HepG2 (cell line): ENCODE measurements at regions not wholly inside any gene's neighbourhood (a gene's known extent, or its start where the extent isn't known, plus 50 kb on each side); places are given as distances from the start of the nearest gene placed in this dataset.

Experiments
- BCL3 ChIP-seq: sonication (generic); formaldehyde crosslinking; IDR thresholded peaks from 2 replicates; pipeline ENCODE4 v1.5.1; 2020; ENCODE audit warnings: mild to moderate bottlenecking, missing genetic modification reagents, moderate library complexity
- FOXA1 ChIP-seq, 2 experiments: fragments of 450-650 bp in 1 of 2; sonication (generic) in 1 of 2; formaldehyde crosslinking in 1 of 2; IDR thresholded peaks; 2 replicates each; pipeline versions ENCODE4 v1.4.0 to v1.6.1; 2016 to 2020; ENCODE audit warnings: missing genetic modification reagents in 1 of 2
- STAG1 ChIP-seq: sonication (generic); formaldehyde crosslinking; IDR thresholded peaks from 2 replicates; pipeline ENCODE4 v1.4.0; 2020; ENCODE audit warnings: missing genetic modification reagents
- TAF15 ChIP-seq: fragments of 200-400 bp; formaldehyde crosslinking; IDR thresholded peaks from one replicate; pipeline ENCODE4 v1.6.1; 2018; ENCODE audit warnings: mild to moderate bottlenecking, low read depth, low read length; ENCODE audit not compliant: poor library complexity, severe bottlenecking
- ZFP41 ChIP-seq: sonication (generic); formaldehyde crosslinking; IDR thresholded peaks from 2 replicates; pipeline ENCODE4 v1.4.0; 2020; ENCODE audit warnings: mild to moderate bottlenecking, missing genetic modification reagents, borderline replicate concordance
- ZNF337 ChIP-seq: sonication (generic); formaldehyde crosslinking; IDR thresholded peaks from 2 replicates; pipeline ENCODE4 v1.5.1; 2020; ENCODE audit warnings: missing genetic modification reagents, low read depth, mild to moderate bottlenecking, borderline replicate concordance
- ZNF577 ChIP-seq: sonication (generic); formaldehyde crosslinking; IDR thresholded peaks from 2 replicates; pipeline ENCODE4 v1.4.0; 2020; ENCODE audit warnings: mild to moderate bottlenecking, low read depth, missing genetic modification reagents, borderline replicate concordance
- ZNF629 ChIP-seq: sonication (generic); formaldehyde crosslinking; conservative IDR thresholded peaks from 2 replicates; pipeline ENCODE4 v1.5.0; 2020; ENCODE audit warnings: missing genetic modification reagents
- ZUFSP ChIP-seq: sonication (generic); formaldehyde crosslinking; IDR thresholded peaks from 2 replicates; pipeline ENCODE4 v1.9.0; 2021; ENCODE audit warnings: missing genetic modification reagents, mild to moderate bottlenecking, borderline replicate concordance
- TF ChIP-seq, protein P1 (sequence below): fragments of 450-650 bp; IDR thresholded peaks from 2 replicates; pipeline ENCODE4 v1.6.1; 2017
- TF ChIP-seq, protein P2 (sequence below): sonication (generic); formaldehyde crosslinking; IDR thresholded peaks from 2 replicates; pipeline ENCODE4 v1.8.1; 2023; ENCODE audit warnings: missing genetic modification reagents, inconsistent platforms, borderline replicate concordance

DNA sequence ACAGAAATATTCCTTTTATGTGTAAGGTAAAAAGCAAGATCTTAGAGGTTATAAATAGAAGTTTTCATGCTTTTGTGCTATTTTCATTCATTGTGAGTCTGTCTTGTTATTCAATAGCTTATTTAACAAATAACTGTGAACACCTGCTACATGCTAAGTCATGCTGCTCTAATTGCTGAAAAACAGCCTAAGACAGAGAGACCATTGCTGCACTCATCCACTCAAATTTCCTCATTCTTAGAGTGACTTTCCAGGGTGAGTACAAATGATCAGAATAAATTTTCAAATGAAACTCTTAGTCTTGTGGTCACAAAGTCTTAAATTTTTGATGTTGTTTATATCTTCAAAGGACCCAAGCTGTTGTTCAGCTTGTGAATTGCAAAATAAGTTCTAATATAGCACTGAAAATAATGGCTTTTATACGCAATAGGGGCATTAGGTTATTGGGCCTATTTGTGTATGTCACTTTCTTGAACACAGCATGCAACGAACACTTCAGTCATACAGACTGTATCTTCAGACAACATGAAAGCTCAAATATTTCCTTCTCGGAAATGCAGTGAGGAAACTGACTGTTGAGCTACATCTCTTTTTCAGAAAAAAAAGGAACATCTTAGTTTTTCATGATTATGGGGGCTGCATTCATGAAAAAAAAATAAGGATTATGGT is 247.9 kb upstream of the PCDH15 start (continued):
- TF ChIP-seq ZNF629 (no peak), ZUFSP (no peak), ZNF577 (CRISPR knock-in tag) (no peak), STAG1 (CRISPR knock-in tag) (no peak), FOXA1 (IDR thresholded peaks at IDR 0.05) (no peak), FOXA1 (CRISPR knock-in tag; IDR thresholded peaks at IDR 0.05) (no peak), ZFP41 (no peak), ZNF337 (CRISPR knock-in tag) (no peak), BCL3 (CRISPR knock-in tag) (no peak), TAF15 (no peak)
- TF ChIP-seq, protein P1, sequence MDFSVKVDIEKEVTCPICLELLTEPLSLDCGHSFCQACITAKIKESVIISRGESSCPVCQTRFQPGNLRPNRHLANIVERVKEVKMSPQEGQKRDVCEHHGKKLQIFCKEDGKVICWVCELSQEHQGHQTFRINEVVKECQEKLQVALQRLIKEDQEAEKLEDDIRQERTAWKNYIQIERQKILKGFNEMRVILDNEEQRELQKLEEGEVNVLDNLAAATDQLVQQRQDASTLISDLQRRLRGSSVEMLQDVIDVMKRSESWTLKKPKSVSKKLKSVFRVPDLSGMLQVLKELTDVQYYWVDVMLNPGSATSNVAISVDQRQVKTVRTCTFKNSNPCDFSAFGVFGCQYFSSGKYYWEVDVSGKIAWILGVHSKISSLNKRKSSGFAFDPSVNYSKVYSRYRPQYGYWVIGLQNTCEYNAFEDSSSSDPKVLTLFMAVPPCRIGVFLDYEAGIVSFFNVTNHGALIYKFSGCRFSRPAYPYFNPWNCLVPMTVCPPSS = no peak
- TF ChIP-seq, protein P2, sequence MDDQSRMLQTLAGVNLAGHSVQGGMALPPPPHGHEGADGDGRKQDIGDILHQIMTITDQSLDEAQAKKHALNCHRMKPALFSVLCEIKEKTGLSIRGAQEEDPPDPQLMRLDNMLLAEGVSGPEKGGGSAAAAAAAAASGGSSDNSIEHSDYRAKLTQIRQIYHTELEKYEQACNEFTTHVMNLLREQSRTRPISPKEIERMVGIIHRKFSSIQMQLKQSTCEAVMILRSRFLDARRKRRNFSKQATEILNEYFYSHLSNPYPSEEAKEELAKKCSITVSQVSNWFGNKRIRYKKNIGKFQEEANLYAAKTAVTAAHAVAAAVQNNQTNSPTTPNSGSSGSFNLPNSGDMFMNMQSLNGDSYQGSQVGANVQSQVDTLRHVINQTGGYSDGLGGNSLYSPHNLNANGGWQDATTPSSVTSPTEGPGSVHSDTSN (CRISPR knock-in tag) = no peak
